PC-9 (cell line): ENCODE measurements at regions not wholly inside any gene's neighbourhood (a gene's known extent, or its start where the extent isn't known, plus 50 kb on each side); places are given as distances from the start of the nearest gene placed in this dataset.
"Not testable (repeated sequence)": the region's sequence is repeated elsewhere in the genome, so short reads cannot be mapped to it uniquely, and the experiment has no call there.

Source experiments
- CTCF ChIP-seq: fragments of 200-600 bp; sonication (generic); conservative IDR thresholded peaks from 2 replicates; pipeline ENCODE4 v1.6.1; 2017; ENCODE audit warnings: mixed run types, antibody characterized with exemption, mild to moderate bottlenecking, moderate library complexity
- EZH2 ChIP-seq: fragments of 200-600 bp; sonication (generic); IDR thresholded peaks from 2 replicates; pipeline ENCODE4 v1.8.0; 2017; ENCODE audit warnings: antibody characterized with exemption, low read depth

- TF ChIP-seq EZH2, CTCF: not testable (repeated sequence)
These were observed 55.6 kb upstream of the CRYM start for GRCh38 chr16:21333683-21334082.
